IMR-90 (cell line): ENCODE measurements at regions not wholly inside any gene's neighbourhood (a gene's known extent, or its start where the extent isn't known, plus 50 kb on each side); places are given as distances from the start of the nearest gene placed in this dataset.

Experiments
- ATAC-seq: fragments of 200-7000 bp; cut with Tn5 transposase; 2 replicates; pipeline ENCODE4 v1.9.1; 2020; ENCODE audit warnings: low read depth, mild to moderate bottlenecking, moderate library complexity
- BruUV-seq: library from RNA; stranded (reverse); fragments of 400-500 nt; replicated peaks from 2 replicates; lab custom pipeline; 2021; lab: Mats Ljungman, UMichigan
- CTCF ChIA-PET: fragments of 300-600 bp; formaldehyde crosslinking; extraction: SDS; loops from one replicate; lab custom pipeline; 2021; ENCODE audit warnings: antibody characterized with exemption; lab: Yijun Ruan, JAX
- POLR2A ChIA-PET: fragments of 300-600 bp; sonication (Branson Sonifier 250); formaldehyde crosslinking; loops from one replicate; lab custom pipeline; 2022; ENCODE audit warnings: antibody characterized with exemption; ENCODE audit not compliant: unreplicated experiment; lab: Charles Lee
- DNase-seq: peaks from one replicate; pipeline ENCODE4 v3.0.0; 2013
- H2AFZ ChIP-seq: replicated peaks from 2 replicates; pipeline ENCODE3; 2013; ENCODE audit warnings: low read length, mild to moderate bottlenecking; ENCODE audit not compliant: poor library complexity
- H2AK5ac ChIP-seq: 2 replicates; pipeline ENCODE4 v1.6.1; 2013; ENCODE audit warnings: low read depth, low read length, inconsistent platforms
- H2AK9ac ChIP-seq: replicated peaks from 2 replicates; pipeline ENCODE3; 2013; ENCODE audit warnings: mild to moderate bottlenecking, low read depth, low read length, moderate library complexity; ENCODE audit not compliant: poor library complexity
- H2BK120ac ChIP-seq: 2 replicates; pipeline ENCODE4 v1.6.1; 2013; ENCODE audit warnings: low read depth, low read length, inconsistent platforms
- H2BK15ac ChIP-seq: 3 replicates; pipeline ENCODE4 v1.6.1; 2013; ENCODE audit warnings: low read depth, low read length, inconsistent platforms
- H2BK20ac ChIP-seq: 2 replicates; pipeline ENCODE4 v1.6.1; 2013; ENCODE audit warnings: low read depth, mild to moderate bottlenecking, inconsistent platforms, low read length, moderate library complexity
- H2BK5ac ChIP-seq: 2 replicates; pipeline ENCODE4 v1.6.1; 2013; ENCODE audit warnings: mild to moderate bottlenecking, low read depth, low read length, inconsistent platforms; ENCODE audit not compliant: poor library complexity, severe bottlenecking
- H3K14ac ChIP-seq: replicated peaks from 2 replicates; pipeline ENCODE4 v1.6.1; 2013; ENCODE audit warnings: low read depth, low read length, inconsistent platforms
- H3K18ac ChIP-seq: 2 replicates; pipeline ENCODE4 v1.6.1; 2013; ENCODE audit warnings: low read depth, low read length, control low read depth
- H3K23ac ChIP-seq: 2 replicates; pipeline ENCODE4 v1.6.1; 2013; ENCODE audit warnings: low read depth, low read length, inconsistent platforms
- H3K27ac ChIP-seq: 2 replicates; pipeline ENCODE4 v1.5.1; 2013; ENCODE audit warnings: mild to moderate bottlenecking, control low read depth, low read length; ENCODE audit not compliant: insufficient read depth
- H3K27me3 ChIP-seq: 2 replicates; pipeline ENCODE4 v1.6.1; 2013; ENCODE audit warnings: low read length; ENCODE audit not compliant: control insufficient read depth, insufficient read depth
- H3K36me3 ChIP-seq: 2 replicates; pipeline ENCODE4 v1.6.1; 2013; ENCODE audit warnings: low read length, mixed read lengths; ENCODE audit not compliant: control insufficient read depth, insufficient read depth
- H3K4ac ChIP-seq: 2 replicates; pipeline ENCODE4 v1.6.1; 2013; ENCODE audit warnings: low read depth, low read length, inconsistent platforms
- H3K4me1 ChIP-seq: 2 replicates; pipeline ENCODE4 v1.6.1; 2013; ENCODE audit warnings: low read length, mixed read lengths; ENCODE audit not compliant: control insufficient read depth, insufficient read depth
- H3K4me2 ChIP-seq: 2 replicates; pipeline ENCODE4 v1.6.1; 2013; ENCODE audit warnings: low read depth, mild to moderate bottlenecking, control low read depth, low read length, moderate library complexity
- H3K4me3 ChIP-seq: 2 replicates; pipeline ENCODE4 v1.5.1; 2013; ENCODE audit warnings: low read depth, mild to moderate bottlenecking, control low read depth, low read length, moderate library complexity; ENCODE audit not compliant: insufficient read depth
- H3K56ac ChIP-seq: 2 replicates; pipeline ENCODE4 v1.6.1; 2013; ENCODE audit warnings: low read length, inconsistent platforms; ENCODE audit not compliant: insufficient read depth; ENCODE audit errors: extremely low read depth
- H3K79me1 ChIP-seq, 2 experiments: 2 replicates each; pipeline ENCODE4 v1.6.1; 2013; ENCODE audit warnings: low read length in 2 of 2, inconsistent platforms in 1 of 2, low read depth in 1 of 2
- H3K9ac ChIP-seq: 2 replicates; pipeline ENCODE4 v1.6.1; 2013; ENCODE audit warnings: low read depth, low read length, control low read depth
- H3K9me1 ChIP-seq: 2 replicates; pipeline ENCODE4 v1.6.1; 2013; ENCODE audit warnings: low read length, inconsistent platforms; ENCODE audit not compliant: insufficient read depth
- H3K9me3 ChIP-seq: 2 replicates; pipeline ENCODE4 v1.6.1; 2013; ENCODE audit warnings: low read length; ENCODE audit not compliant: control insufficient read depth, insufficient read depth
- H4K20me1 ChIP-seq: 2 replicates; pipeline ENCODE4 v1.6.1; 2013; ENCODE audit warnings: low read length, inconsistent platforms; ENCODE audit not compliant: insufficient read depth
- H4K5ac ChIP-seq: 2 replicates; pipeline ENCODE4 v1.6.1; 2013; ENCODE audit warnings: mild to moderate bottlenecking, low read depth, low read length, control low read depth
- H4K8ac ChIP-seq, 2 experiments: 2 replicates each; pipeline ENCODE4 v1.6.1; 2013; ENCODE audit warnings: low read depth in 2 of 2, low read length in 2 of 2, control low read depth in 1 of 2, inconsistent platforms in 1 of 2
- H4K91ac ChIP-seq: 2 replicates; pipeline ENCODE4 v1.6.1; 2013; ENCODE audit warnings: low read depth, low read length, inconsistent platforms; ENCODE audit not compliant: insufficient read depth
- CEBPB ChIP-seq: IDR thresholded peaks from 2 replicates; pipeline ENCODE4 v1.6.1; 2012; ENCODE audit warnings: low read depth, low read length, improper control_type of control experiment
- MAZ ChIP-seq: IDR thresholded peaks from 2 replicates; pipeline ENCODE4 v1.6.1; 2012; ENCODE audit warnings: low read depth, mild to moderate bottlenecking, low read length, improper control_type of control experiment, moderate library complexity, borderline replicate concordance
- NFE2L2 ChIP-seq: fragments of 150-350 bp; IDR thresholded peaks from 2 replicates; pipeline ENCODE4 v1.6.1; 2016; ENCODE audit warnings: low read depth, mild to moderate bottlenecking, low read length
- POLR2A ChIP-seq: IDR thresholded peaks from 2 replicates; pipeline ENCODE4 v1.6.1; 2012; ENCODE audit warnings: mild to moderate bottlenecking, low read depth, low read length
- RAD21 ChIP-seq: IDR thresholded peaks from 2 replicates; pipeline ENCODE4 v1.6.1; 2012; ENCODE audit warnings: low read length, improper control_type of control experiment
- RFX5 ChIP-seq: IDR thresholded peaks from 2 replicates; pipeline ENCODE4 v1.8.0; 2012; ENCODE audit warnings: low read depth, mild to moderate bottlenecking, low read length, moderate library complexity
- WGBS, 2 experiments: methylation state at CpG; one replicate each; pipeline versions ENCODE4 v1.1.5 to v1.1.7; 2013; ENCODE audit warnings: missing lambda C conversion rate in 2 of 2; ENCODE audit not compliant: insufficient read length in 1 of 2; ENCODE audit errors: extremely low coverage in 2 of 2; 5-methylcytosine and 5-hydroxymethylcytosine counted together
- dilution Hi-C: fragments of 300-500 bp; cut with HindIII; formaldehyde crosslinking; loops from one replicate; pipeline ENCODE4 v1.14.3; 2018; ENCODE audit warnings: low sequenced_read_pairs; ENCODE audit not compliant: unreplicated experiment
- in situ Hi-C: fragments of 300-500 bp; cut with MboI; formaldehyde crosslinking; loops from 3 replicates; pipeline ENCODE4 v1.14.3; 2019; ENCODE audit warnings: low sequenced_read_pairs, inconsistent platforms, mixed read lengths
- intact Hi-C: fragments of 100-400 bp; cut with micrococcal nuclease; formaldehyde crosslinking; loops from 2 replicates; pipeline ENCODE4 v1.10.0; 2022
- TF ChIP-seq, protein P1 (sequence below): fragments of 150-350 bp; IDR thresholded peaks from 2 replicates; pipeline ENCODE4 v1.6.1; 2017; ENCODE audit warnings: mild to moderate bottlenecking, antibody characterized with exemption, low read length, low read depth
- TF ChIP-seq, protein P2 (sequence below): conservative IDR thresholded peaks from 2 replicates; pipeline ENCODE4 v1.5.1; 2012; ENCODE audit warnings: mild to moderate bottlenecking, low read depth, low read length, improper control_type of control experiment

DNA sequence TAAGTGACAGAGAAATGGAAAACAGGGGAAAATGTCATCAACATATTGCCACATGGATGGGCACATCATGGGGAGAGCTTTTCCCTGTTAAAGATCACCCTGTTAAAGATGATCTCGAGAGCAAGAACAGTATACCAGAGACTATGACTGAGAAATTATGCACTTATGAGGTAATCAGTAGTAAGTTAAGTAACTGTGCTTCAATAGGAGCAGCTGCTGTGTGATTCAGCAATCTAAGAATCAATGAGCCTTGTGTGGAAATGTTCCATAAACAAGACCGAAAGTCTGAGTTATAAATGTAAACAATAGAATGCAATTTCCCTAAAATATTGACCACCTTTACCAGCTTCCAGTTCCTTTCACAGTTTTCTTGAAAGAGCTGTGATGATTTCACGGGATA, 582.3 kb downstream of the CAAP1 start:
- TF ChIP-seq, protein P1, sequence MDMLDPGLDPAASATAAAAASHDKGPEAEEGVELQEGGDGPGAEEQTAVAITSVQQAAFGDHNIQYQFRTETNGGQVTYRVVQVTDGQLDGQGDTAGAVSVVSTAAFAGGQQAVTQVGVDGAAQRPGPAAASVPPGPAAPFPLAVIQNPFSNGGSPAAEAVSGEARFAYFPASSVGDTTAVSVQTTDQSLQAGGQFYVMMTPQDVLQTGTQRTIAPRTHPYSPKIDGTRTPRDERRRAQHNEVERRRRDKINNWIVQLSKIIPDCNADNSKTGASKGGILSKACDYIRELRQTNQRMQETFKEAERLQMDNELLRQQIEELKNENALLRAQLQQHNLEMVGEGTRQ: no peak
- TF ChIP-seq, protein P2, sequence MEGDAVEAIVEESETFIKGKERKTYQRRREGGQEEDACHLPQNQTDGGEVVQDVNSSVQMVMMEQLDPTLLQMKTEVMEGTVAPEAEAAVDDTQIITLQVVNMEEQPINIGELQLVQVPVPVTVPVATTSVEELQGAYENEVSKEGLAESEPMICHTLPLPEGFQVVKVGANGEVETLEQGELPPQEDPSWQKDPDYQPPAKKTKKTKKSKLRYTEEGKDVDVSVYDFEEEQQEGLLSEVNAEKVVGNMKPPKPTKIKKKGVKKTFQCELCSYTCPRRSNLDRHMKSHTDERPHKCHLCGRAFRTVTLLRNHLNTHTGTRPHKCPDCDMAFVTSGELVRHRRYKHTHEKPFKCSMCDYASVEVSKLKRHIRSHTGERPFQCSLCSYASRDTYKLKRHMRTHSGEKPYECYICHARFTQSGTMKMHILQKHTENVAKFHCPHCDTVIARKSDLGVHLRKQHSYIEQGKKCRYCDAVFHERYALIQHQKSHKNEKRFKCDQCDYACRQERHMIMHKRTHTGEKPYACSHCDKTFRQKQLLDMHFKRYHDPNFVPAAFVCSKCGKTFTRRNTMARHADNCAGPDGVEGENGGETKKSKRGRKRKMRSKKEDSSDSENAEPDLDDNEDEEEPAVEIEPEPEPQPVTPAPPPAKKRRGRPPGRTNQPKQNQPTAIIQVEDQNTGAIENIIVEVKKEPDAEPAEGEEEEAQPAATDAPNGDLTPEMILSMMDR: no peak
- TF ChIP-seq CEBPB (peak; percentile 78), MAZ (no peak), POLR2A (no peak), RFX5 (no peak), NFE2L2 (peak; percentile 74; the same call in 1 of the 2 replicates), RAD21 (no peak)
- no TSS peak for BruUV-seq
- no peaks in the 10 kb centered on the region for H3K4me1 ChIP-seq
- H2BK5ac ChIP-seq: peak overlapping the region; percentile 40
- ChIA-PET CTCF (no interaction called here), POLR2A (no interaction called here)
- H3K23ac ChIP-seq: no peak overlapping the region
- H2BK120ac ChIP-seq: no peak overlapping the region
- H3K18ac ChIP-seq: peak overlapping the region; percentile 24; the same call in 1 of the 2 replicates
- no peak overlapping the region for H3K4me3 ChIP-seq
- H3K27ac ChIP-seq: no peak overlapping the region
- no peaks in the 10 kb centered on the region for H3K79me1 ChIP-seq
- WGBS, 2 experiments: no CpG with 5 or more reads among the region's 3 CpGs
- no peak overlapping the region for H2AK9ac ChIP-seq
- no peak overlapping the region for H4K5ac ChIP-seq
- in situ Hi-C loops: no loop called here
- no peak overlapping the region for H3K14ac ChIP-seq
- no peak overlapping the region for H4K91ac ChIP-seq
- no peaks in the 10 kb centered on the region for H4K20me1 ChIP-seq
- no peak overlapping the region for H3K4ac ChIP-seq
- no peaks in the 10 kb centered on the region for H3K27me3 ChIP-seq
- no peak overlapping the region for H3K56ac ChIP-seq
- ATAC-seq (peak; percentile 84), DNase-seq (peak; percentile 86)
- peak overlapping the region; percentile 26; the same call in 1 of the 2 replicates for H3K4me2 ChIP-seq
- H4K8ac ChIP-seq: no peak overlapping the region
- no peaks in the 10 kb centered on the region for H3K9me3 ChIP-seq
- H3K36me3 ChIP-seq: no peaks in the 10 kb centered on the region
- H2AK5ac ChIP-seq: no peak overlapping the region
- H3K9me1 ChIP-seq: no peaks in the 10 kb centered on the region
- no peak overlapping the region for H3K9ac ChIP-seq
- H2BK15ac ChIP-seq: no peak overlapping the region
- intact Hi-C loops: no loop called here
- no peak overlapping the region for H2AFZ ChIP-seq
- dilution Hi-C loops: no loop called here
- H2BK20ac ChIP-seq: no peak overlapping the region
